NCI-H2029 (cell line): ENCODE measurements at regions not wholly inside any gene's neighbourhood (a gene's known extent, or its start where the extent isn't known, plus 50 kb on each side); places are given as distances from the start of the nearest gene placed in this dataset.
A peak's percentile ranks its signal among the peaks of the same experiment; 100 is the strongest.
"Not testable (repeated sequence)": the region's sequence is repeated elsewhere in the genome, so short reads cannot be mapped to it uniquely, and the experiment has no call there.

Experiments
- DNase-seq: peaks from one replicate; lab custom pipeline; 2025; lab: John Stamatoyannopoulos, UW

GRCh38 chr16:54727696-54728095 lies 203.0 kb upstream of the IRX5 start:
- DNase-seq = not testable (repeated sequence)

GRCh38 chr16:54724346-54724925 lies 206.2 kb upstream of the IRX5 start:
- no peak for DNase-seq

- DNase-seq = no peak
Measured at GRCh38 chr16:54722210-54722676, 208.4 kb upstream of the IRX5 start.

- DNase-seq = no peak
Measured at GRCh38 chr16:54720259-54720658, 210.4 kb upstream of the IRX5 start.

GRCh38 chr16:54719624-54720023 lies 211.0 kb upstream of the IRX5 start:
- DNase-seq = no peak

GRCh38 chr16:54718376-54718775 lies 212.3 kb upstream of the IRX5 start:
- no peak for DNase-seq

GRCh38 chr16:54715011-54715410 lies 215.7 kb upstream of the IRX5 start:
- DNase-seq = no peak

- DNase-seq = no peak
Measured at GRCh38 chr16:54712866-54713265, 217.8 kb upstream of the IRX5 start.

GRCh38 chr16:54707813-54708212 lies 222.9 kb upstream of the IRX5 start:
- no peak for DNase-seq

- DNase-seq = no peak
Measured at GRCh38 chr16:54706406-54706805, 224.3 kb upstream of the IRX5 start.

- no peak for DNase-seq
Measured at GRCh38 chr16:54703339-54703738, 227.3 kb upstream of the IRX5 start.

GRCh38 chr16:54699656-54700055 lies 231.0 kb upstream of the IRX5 start:
- no peak for DNase-seq

GRCh38 chr16:54697677-54698076 lies 233.0 kb upstream of the IRX5 start:
- DNase-seq = no peak

GRCh38 chr16:54696970-54697369 lies 233.7 kb upstream of the IRX5 start:
- DNase-seq = no peak

- DNase-seq = no peak
Measured at GRCh38 chr16:54696522-54696921, 234.1 kb upstream of the IRX5 start.

GRCh38 chr16:54694651-54695050 lies 236.0 kb upstream of the IRX5 start:
- no peak for DNase-seq

- DNase-seq = no peak
Measured at GRCh38 chr16:54693864-54694263, 236.8 kb upstream of the IRX5 start.

GRCh38 chr16:54690710-54691109 lies 240.0 kb upstream of the IRX5 start:
- no peak for DNase-seq

- DNase-seq = no peak
Measured at GRCh38 chr16:54690306-54690705, 240.4 kb upstream of the IRX5 start.

GRCh38 chr16:54689072-54689865 lies 241.4 kb upstream of the IRX5 start:
- DNase-seq = no peak

- DNase-seq = no peak
Measured at GRCh38 chr16:54688339-54688738, 242.3 kb upstream of the IRX5 start.

GRCh38 chr16:54687043-54687899 lies 243.4 kb upstream of the IRX5 start:
- DNase-seq = peak; percentile 23

- no peak for DNase-seq
Measured at GRCh38 chr16:54685682-54686081, 245.0 kb upstream of the IRX5 start.
